Calu3 (cell line): ENCODE measurements at regions not wholly inside any gene's neighbourhood (a gene's known extent, or its start where the extent isn't known, plus 50 kb on each side); places are given as distances from the start of the nearest gene placed in this dataset.

Experiments
- BruUV-seq: library from RNA; stranded (reverse); fragments of 400-500 nt; replicated peaks from 2 replicates; lab custom pipeline; 2021; lab: Mats Ljungman, UMichigan
- CTCF ChIA-PET: fragments of 300-600 bp; sonication (Branson Sonifier 250); formaldehyde crosslinking; loops from one replicate; lab custom pipeline; 2022; ENCODE audit warnings: antibody characterized with exemption; lab: Charles Lee
- DNase-seq: peaks from one replicate; pipeline ENCODE4 v3.0.0; 2022
- H3K27ac Mint-ChIP-seq: one replicate; pipeline ENCODE4 v1.8.0; 2022; ENCODE audit warnings: mixed read lengths; ENCODE audit not compliant: unreplicated experiment
- H3K27me3 Mint-ChIP-seq: one replicate; pipeline ENCODE4 v1.8.0; 2022; ENCODE audit warnings: mixed read lengths; ENCODE audit not compliant: unreplicated experiment
- H3K36me3 Mint-ChIP-seq: one replicate; pipeline ENCODE4 v1.8.0; 2022; ENCODE audit warnings: mild to moderate bottlenecking, moderate library complexity, mixed read lengths; ENCODE audit not compliant: insufficient read depth, unreplicated experiment
- H3K4me1 Mint-ChIP-seq: one replicate; pipeline ENCODE4 v1.8.0; 2022; ENCODE audit warnings: mild to moderate bottlenecking, low read depth, mixed read lengths; ENCODE audit not compliant: unreplicated experiment
- H3K4me3 Mint-ChIP-seq: one replicate; pipeline ENCODE4 v1.8.0; 2022; ENCODE audit warnings: mild to moderate bottlenecking, low read depth, moderate library complexity, mixed read lengths; ENCODE audit not compliant: unreplicated experiment
- H3K9me3 Mint-ChIP-seq: one replicate; pipeline ENCODE4 v1.8.0; 2022; ENCODE audit warnings: low read depth, mixed read lengths; ENCODE audit not compliant: unreplicated experiment
- CTCF ChIP-seq: fragments of 200-600 bp; IDR thresholded peaks from one replicate; pipeline ENCODE4 v1.8.0; 2022; ENCODE audit warnings: antibody characterized with exemption; ENCODE audit not compliant: unreplicated experiment
- intact Hi-C: fragments of 100-400 bp; cut with micrococcal nuclease; formaldehyde crosslinking; loops from one replicate; pipeline ENCODE4 v1.10.0; 2022; ENCODE audit not compliant: unreplicated experiment

- H3K4me1 Mint-ChIP-seq = no peaks in the 10 kb centered on the region
- intact Hi-C loops = no loop called here
- no TSS peak for BruUV-seq
- no peaks in the 10 kb centered on the region for H3K36me3 Mint-ChIP-seq
- no peak for TF ChIP-seq CTCF
- no peaks in the 10 kb centered on the region for H3K9me3 Mint-ChIP-seq
- no peaks in the 10 kb centered on the region for H3K27me3 Mint-ChIP-seq
- no peak overlapping the region for H3K4me3 Mint-ChIP-seq
- no peak for DNase-seq
- CTCF ChIA-PET = no interaction called here
- no peak overlapping the region for H3K27ac Mint-ChIP-seq
These were observed 113.1 kb upstream of the NANOGP8 start for GRCh38 chr15:35198197-35198596.

GRCh38 chr15:35197754-35198153, 112.7 kb upstream of the NANOGP8 start:
- no peaks in the 10 kb centered on the region for H3K36me3 Mint-ChIP-seq
- DNase-seq = no peak
- no TSS peak for BruUV-seq
- no peaks in the 10 kb centered on the region for H3K27me3 Mint-ChIP-seq
- CTCF ChIA-PET = no interaction called here
- H3K9me3 Mint-ChIP-seq = no peaks in the 10 kb centered on the region
- no peak overlapping the region for H3K4me3 Mint-ChIP-seq
- H3K27ac Mint-ChIP-seq = no peak overlapping the region
- intact Hi-C loops = no loop called here
- H3K4me1 Mint-ChIP-seq = no peaks in the 10 kb centered on the region
- no peak for TF ChIP-seq CTCF

- CTCF ChIA-PET = no interaction called here
- H3K4me1 Mint-ChIP-seq = no peaks in the 10 kb centered on the region
These were observed 112.2 kb upstream of the NANOGP8 start for GRCh38 chr15:35197306-35197705.

GRCh38 chr15:35196273-35196672, 111.2 kb upstream of the NANOGP8 start:
- intact Hi-C loops = no loop called here
- Mint-ChIP-seq H3K36me3 (no peaks in the 10 kb centered on the region), H3K4me1 (no peaks in the 10 kb centered on the region), H3K4me3 (no peak overlapping the region), H3K27me3 (no peaks in the 10 kb centered on the region), H3K9me3 (peaks cover 4% of the 10 kb centered on the region), H3K27ac (no peak overlapping the region)
- BruUV-seq = no TSS peak
- no peak for DNase-seq
- TF ChIP-seq CTCF = no peak
- CTCF ChIA-PET = no interaction called here

More at GRCh38 chr15:35197306-35197705, 112.2 kb upstream of the NANOGP8 start:
- DNase-seq = no peak
- no TSS peak for BruUV-seq
- Mint-ChIP-seq H3K4me3 (no peak overlapping the region), H3K9me3 (no peaks in the 10 kb centered on the region), H3K27me3 (no peaks in the 10 kb centered on the region), H3K36me3 (no peaks in the 10 kb centered on the region), H3K27ac (no peak overlapping the region)
- TF ChIP-seq CTCF = no peak
- intact Hi-C loops = no loop called here
